Testis (tissue), 2 donors: ENCODE measurements at regions not wholly inside any gene's neighbourhood (a gene's known extent, or its start where the extent isn't known, plus 50 kb on each side); places are given as distances from the start of the nearest gene placed in this dataset.

Experiments
- POLR2A ChIP-seq: fragments of 450-650 bp; IDR thresholded peaks from one replicate; pipeline ENCODE4 v1.6.1; 2017; ENCODE audit warnings: antibody characterized with exemption, mild to moderate bottlenecking, moderate library complexity
- TF ChIP-seq, protein P1 (sequence below), 3 experiments: fragments of 450-650 bp in 2 of 3; fragments of 200-600 bp in 1 of 3; sonication (generic) in 1 of 3; IDR thresholded peaks; one replicate each; pipeline ENCODE4 v1.5.1; 2016 to 2019; ENCODE audit warnings: antibody characterized with exemption in 3 of 3, mild to moderate bottlenecking in 2 of 3, moderate library complexity in 1 of 3

DNA sequence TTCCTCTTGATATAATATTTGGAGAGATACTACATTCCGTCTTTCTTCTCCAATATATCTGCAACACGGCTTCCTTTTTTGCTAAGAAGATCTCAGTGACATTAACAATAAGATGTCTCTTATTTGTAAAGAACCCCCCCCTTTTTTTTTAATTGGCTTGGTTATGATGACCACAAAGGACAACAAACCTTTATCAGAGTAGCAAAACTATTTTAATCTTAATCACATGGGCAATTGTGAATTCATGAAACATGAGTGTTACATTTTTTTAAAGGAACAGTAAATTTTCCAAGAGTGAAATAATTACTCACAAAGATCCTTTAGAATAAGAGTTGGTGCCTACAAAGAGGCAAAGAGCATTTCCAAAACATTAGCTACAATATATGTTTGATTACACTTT is 554.1 kb downstream of the MAT2B start:
- TF ChIP-seq, protein P1, sequence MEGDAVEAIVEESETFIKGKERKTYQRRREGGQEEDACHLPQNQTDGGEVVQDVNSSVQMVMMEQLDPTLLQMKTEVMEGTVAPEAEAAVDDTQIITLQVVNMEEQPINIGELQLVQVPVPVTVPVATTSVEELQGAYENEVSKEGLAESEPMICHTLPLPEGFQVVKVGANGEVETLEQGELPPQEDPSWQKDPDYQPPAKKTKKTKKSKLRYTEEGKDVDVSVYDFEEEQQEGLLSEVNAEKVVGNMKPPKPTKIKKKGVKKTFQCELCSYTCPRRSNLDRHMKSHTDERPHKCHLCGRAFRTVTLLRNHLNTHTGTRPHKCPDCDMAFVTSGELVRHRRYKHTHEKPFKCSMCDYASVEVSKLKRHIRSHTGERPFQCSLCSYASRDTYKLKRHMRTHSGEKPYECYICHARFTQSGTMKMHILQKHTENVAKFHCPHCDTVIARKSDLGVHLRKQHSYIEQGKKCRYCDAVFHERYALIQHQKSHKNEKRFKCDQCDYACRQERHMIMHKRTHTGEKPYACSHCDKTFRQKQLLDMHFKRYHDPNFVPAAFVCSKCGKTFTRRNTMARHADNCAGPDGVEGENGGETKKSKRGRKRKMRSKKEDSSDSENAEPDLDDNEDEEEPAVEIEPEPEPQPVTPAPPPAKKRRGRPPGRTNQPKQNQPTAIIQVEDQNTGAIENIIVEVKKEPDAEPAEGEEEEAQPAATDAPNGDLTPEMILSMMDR (IDR thresholded peaks at IDR 0.05), result no peak
- TF ChIP-seq POLR2A, result no peak
